ENCODE measurements at regions not wholly inside any gene's neighbourhood (a gene's known extent, or its start where the extent isn't known, plus 50 kb on each side); places are given as distances from the start of the nearest gene placed in this dataset.

- no peaks in the 10 kb centered on the region for H3K27me3 Mint-ChIP-seq (ENCODE audit: low read depth)
- ATAC-seq: no peak
- H3K27ac Mint-ChIP-seq: no peak overlapping the region
- H3K4me3 Mint-ChIP-seq: no peak overlapping the region
- no peaks in the 10 kb centered on the region for H3K4me1 Mint-ChIP-seq
- TF ChIP-seq EMX1 (CRISPR knock-in tag; IDR thresholded peaks at IDR 0.05): no peak
- no peak for TF ChIP-seq GTF2I (CRISPR knock-in tag; conservative IDR thresholded peaks at IDR 0.05)
- TF ChIP-seq ZNF138 (CRISPR knock-in tag; conservative IDR thresholded peaks at IDR 0.05): no peak
- TF ChIP-seq TCF7 (CRISPR knock-in tag; IDR thresholded peaks at IDR 0.05; ENCODE audit: low read depth): no peak
- no peak for TF ChIP-seq ZNF281 (CRISPR knock-in tag; IDR thresholded peaks at IDR 0.05)
- no peak for TF ChIP-seq ARID4B (CRISPR knock-in tag; IDR thresholded peaks at IDR 0.05; ENCODE audit: borderline replicate concordance)
- TF ChIP-seq, protein P1, sequence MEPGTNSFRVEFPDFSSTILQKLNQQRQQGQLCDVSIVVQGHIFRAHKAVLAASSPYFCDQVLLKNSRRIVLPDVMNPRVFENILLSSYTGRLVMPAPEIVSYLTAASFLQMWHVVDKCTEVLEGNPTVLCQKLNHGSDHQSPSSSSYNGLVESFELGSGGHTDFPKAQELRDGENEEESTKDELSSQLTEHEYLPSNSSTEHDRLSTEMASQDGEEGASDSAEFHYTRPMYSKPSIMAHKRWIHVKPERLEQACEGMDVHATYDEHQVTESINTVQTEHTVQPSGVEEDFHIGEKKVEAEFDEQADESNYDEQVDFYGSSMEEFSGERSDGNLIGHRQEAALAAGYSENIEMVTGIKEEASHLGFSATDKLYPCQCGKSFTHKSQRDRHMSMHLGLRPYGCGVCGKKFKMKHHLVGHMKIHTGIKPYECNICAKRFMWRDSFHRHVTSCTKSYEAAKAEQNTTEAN (CRISPR knock-in tag; IDR thresholded peaks at IDR 0.05): no peak
- TF ChIP-seq, protein P2, sequence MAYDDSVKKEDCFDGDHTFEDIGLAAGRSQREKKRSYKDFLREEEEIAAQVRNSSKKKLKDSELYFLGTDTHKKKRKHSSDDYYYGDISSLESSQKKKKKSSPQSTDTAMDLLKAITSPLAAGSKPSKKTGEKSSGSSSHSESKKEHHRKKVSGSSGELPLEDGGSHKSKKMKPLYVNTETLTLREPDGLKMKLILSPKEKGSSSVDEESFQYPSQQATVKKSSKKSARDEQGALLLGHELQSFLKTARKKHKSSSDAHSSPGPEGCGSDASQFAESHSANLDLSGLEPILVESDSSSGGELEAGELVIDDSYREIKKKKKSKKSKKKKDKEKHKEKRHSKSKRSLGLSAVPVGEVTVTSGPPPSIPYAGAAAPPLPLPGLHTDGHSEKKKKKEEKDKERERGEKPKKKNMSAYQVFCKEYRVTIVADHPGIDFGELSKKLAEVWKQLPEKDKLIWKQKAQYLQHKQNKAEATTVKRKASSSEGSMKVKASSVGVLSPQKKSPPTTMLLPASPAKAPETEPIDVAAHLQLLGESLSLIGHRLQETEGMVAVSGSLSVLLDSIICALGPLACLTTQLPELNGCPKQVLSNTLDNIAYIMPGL (CRISPR knock-in tag; IDR thresholded peaks at IDR 0.05): no peak
- TF ChIP-seq, protein P3, sequence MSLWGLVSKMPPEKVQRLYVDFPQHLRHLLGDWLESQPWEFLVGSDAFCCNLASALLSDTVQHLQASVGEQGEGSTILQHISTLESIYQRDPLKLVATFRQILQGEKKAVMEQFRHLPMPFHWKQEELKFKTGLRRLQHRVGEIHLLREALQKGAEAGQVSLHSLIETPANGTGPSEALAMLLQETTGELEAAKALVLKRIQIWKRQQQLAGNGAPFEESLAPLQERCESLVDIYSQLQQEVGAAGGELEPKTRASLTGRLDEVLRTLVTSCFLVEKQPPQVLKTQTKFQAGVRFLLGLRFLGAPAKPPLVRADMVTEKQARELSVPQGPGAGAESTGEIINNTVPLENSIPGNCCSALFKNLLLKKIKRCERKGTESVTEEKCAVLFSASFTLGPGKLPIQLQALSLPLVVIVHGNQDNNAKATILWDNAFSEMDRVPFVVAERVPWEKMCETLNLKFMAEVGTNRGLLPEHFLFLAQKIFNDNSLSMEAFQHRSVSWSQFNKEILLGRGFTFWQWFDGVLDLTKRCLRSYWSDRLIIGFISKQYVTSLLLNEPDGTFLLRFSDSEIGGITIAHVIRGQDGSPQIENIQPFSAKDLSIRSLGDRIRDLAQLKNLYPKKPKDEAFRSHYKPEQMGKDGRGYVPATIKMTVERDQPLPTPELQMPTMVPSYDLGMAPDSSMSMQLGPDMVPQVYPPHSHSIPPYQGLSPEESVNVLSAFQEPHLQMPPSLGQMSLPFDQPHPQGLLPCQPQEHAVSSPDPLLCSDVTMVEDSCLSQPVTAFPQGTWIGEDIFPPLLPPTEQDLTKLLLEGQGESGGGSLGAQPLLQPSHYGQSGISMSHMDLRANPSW (CRISPR knock-in tag; conservative IDR thresholded peaks at IDR 0.05; ENCODE audit: low read depth): no peak
- TF ChIP-seq ZNF232 (CRISPR knock-in tag; IDR thresholded peaks at IDR 0.05): no peak
- TF ChIP-seq CREM (CRISPR knock-in tag; IDR thresholded peaks at IDR 0.05): no peak
- ChIA-PET CTCF (no interaction called here), POLR2A (no interaction called here)
- DNase-seq (ENCODE audit: low spot score): no peak
- no peaks in the 10 kb centered on the region; the same call in 1 of the 2 replicates for H3K36me3 Mint-ChIP-seq
- no peaks in the 10 kb centered on the region; the same call in 1 of the 2 replicates for H3K9me3 Mint-ChIP-seq
Measured at GRCh38 chr9:115765060-115765459, 388.5 kb upstream of the PAPPA start.

DNA sequence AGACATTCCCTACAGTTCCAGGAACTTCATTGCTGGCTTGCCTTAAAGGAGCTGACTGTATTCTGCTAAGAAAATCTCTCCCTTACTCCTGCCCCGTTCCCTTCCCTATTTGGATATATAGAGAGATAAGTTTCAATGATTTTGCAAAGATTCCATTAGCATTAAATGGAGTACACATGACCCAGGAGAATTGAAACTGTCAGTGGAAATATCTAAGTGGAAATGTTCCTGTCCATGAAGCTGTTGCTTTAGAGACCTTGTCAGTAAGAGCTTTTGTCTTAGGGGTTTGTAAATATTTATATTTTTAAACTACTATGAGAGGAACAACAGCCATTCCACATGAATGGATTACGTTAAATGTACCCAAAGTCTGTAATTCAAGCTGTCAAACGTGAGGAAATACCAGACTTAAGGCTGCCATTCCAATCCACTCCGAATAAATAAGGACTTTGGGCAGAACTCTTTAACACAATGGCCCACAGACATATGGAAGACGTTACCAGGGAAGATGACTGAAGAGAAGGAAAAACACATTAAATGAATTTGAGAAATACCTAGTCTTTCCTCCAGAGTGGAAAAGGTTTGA lies 387.1 kb upstream of the PAPPA start:
- H3K9me3 Mint-ChIP-seq: no peaks in the 10 kb centered on the region; the same call in 1 of the 2 replicates

More for the DNA sequence above, 387.1 kb upstream of the PAPPA start:
- no peaks in the 10 kb centered on the region for H3K27me3 Mint-ChIP-seq (ENCODE audit: low read depth)
- ATAC-seq (no peak), DNase-seq (ENCODE audit: low spot score) (no peak)
- POLR2A ChIA-PET: no interaction called here
- no peak overlapping the region for H3K4me3 Mint-ChIP-seq
- H3K36me3 Mint-ChIP-seq: no peaks in the 10 kb centered on the region; the same call in 1 of the 2 replicates
- CTCF ChIA-PET: interaction anchor here (1.1 kb wide), 1 partner anchor 332 kb away, joined by 4 read pairs; no protein-coding TSS in a partner anchor
- TF ChIP-seq NFATC4 (CRISPR knock-in tag; IDR thresholded peaks at IDR 0.05): no peak
- TF ChIP-seq ZMAT4 (CRISPR knock-in tag; IDR thresholded peaks at IDR 0.05): no peak
- TF ChIP-seq, protein P4, sequence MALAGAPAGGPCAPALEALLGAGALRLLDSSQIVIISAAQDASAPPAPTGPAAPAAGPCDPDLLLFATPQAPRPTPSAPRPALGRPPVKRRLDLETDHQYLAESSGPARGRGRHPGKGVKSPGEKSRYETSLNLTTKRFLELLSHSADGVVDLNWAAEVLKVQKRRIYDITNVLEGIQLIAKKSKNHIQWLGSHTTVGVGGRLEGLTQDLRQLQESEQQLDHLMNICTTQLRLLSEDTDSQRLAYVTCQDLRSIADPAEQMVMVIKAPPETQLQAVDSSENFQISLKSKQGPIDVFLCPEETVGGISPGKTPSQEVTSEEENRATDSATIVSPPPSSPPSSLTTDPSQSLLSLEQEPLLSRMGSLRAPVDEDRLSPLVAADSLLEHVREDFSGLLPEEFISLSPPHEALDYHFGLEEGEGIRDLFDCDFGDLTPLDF (CRISPR knock-in tag; IDR thresholded peaks at IDR 0.05): no peak
- no peak for TF ChIP-seq OVOL2 (CRISPR knock-in tag; IDR thresholded peaks at IDR 0.05; ENCODE audit: borderline replicate concordance)
- no peak for TF ChIP-seq SMAD4 (CRISPR knock-in tag; IDR thresholded peaks at IDR 0.05)
- no peak for TF ChIP-seq CTCF (IDR thresholded peaks at IDR 0.05)
- no peak for TF ChIP-seq FOXJ3 (CRISPR knock-in tag; IDR thresholded peaks at IDR 0.05; ENCODE audit: borderline replicate concordance)
- no peak overlapping the region for H3K27ac Mint-ChIP-seq
- H3K4me1 Mint-ChIP-seq: no peaks in the 10 kb centered on the region
